ENCODE measurements at regions not wholly inside any gene's neighbourhood (a gene's known extent, or its start where the extent isn't known, plus 50 kb on each side); places are given as distances from the start of the nearest gene placed in this dataset.
A peak's percentile ranks its signal among the peaks of the same experiment; 100 is the strongest.
"Not testable (repeated sequence)": the region's sequence is repeated elsewhere in the genome, so short reads cannot be mapped to it uniquely, and the experiment has no call there.

GRCh38 chr12:24503477-24503876, 445.4 kb downstream of the BCAT1 start:
- H3K9me1 ChIP-seq (ENCODE audit: control insufficient read depth, insufficient read depth, low read length); H2AFZ ChIP-seq (ENCODE audit: low read depth, low read length); H3K9ac ChIP-seq (ENCODE audit: insufficient read depth in 1 of 2, low read depth in 2 of 2, low read length in 2 of 2); FAIRE-seq; H3K4me1 ChIP-seq (replicated peaks in 1 of 2; ENCODE audit: control insufficient read depth in 2 of 2, insufficient read depth in 2 of 2, low read length in 2 of 2); DNase-seq (ENCODE audit: extremely low read depth in 1 of 4, low spot score in 3 of 4); H3K9me3 ChIP-seq (replicated peaks; ENCODE audit: control insufficient read depth, insufficient read depth, low read depth, low read length); H3K79me2 ChIP-seq (ENCODE audit: control insufficient read depth, insufficient read depth, low read length); H3K4me3 ChIP-seq; ATAC-seq; BruUV-seq (replicated peaks); H3K27ac ChIP-seq (ENCODE audit: extremely low read depth, low read depth, low read length); H3K4me2 ChIP-seq (ENCODE audit: insufficient read depth, low read length); in situ Hi-C loops (cut with MboI); H3K36me3 ChIP-seq (ENCODE audit: control insufficient read depth, insufficient read depth, low read length); intact Hi-C loops (cut with micrococcal nuclease); H4K20me1 ChIP-seq (replicated peaks; ENCODE audit: control insufficient read depth, insufficient read depth, low read length); CTCF ChIA-PET (ENCODE audit: low intra/inter-chr PET ratio); POLR2A ChIA-PET; H3K27me3 ChIP-seq (ENCODE audit: control insufficient read depth in 2 of 2, insufficient read depth in 2 of 2, low read length in 2 of 2): not testable (repeated sequence)
- TF ChIP-seq ZNF146 (CRISPR knock-in tag; IDR thresholded peaks at IDR 0.05; ENCODE audit: unreplicated experiment), result peak; percentile 38
- 0% methylated on average over 1 of the region's 1 CpG for WGBS (ENCODE audit: insufficient coverage, low coverage, missing lambda C conversion rate)

GRCh38 chr12:24500831-24501230, 448.1 kb downstream of the BCAT1 start:
- no peaks in the 10 kb centered on the region for H3K27me3 ChIP-seq (ENCODE audit: control insufficient read depth in 2 of 2, insufficient read depth in 2 of 2, low read length in 2 of 2)
- H3K27ac ChIP-seq (ENCODE audit: extremely low read depth, low read depth, low read length), result no peak overlapping the region
- H3K9me1 ChIP-seq (ENCODE audit: control insufficient read depth, insufficient read depth, low read length), result no peaks in the 10 kb centered on the region
- no peak overlapping the region for H3K4me2 ChIP-seq (ENCODE audit: insufficient read depth, low read length)
- no TSS peak for BruUV-seq (replicated peaks)
- POLR2A ChIA-PET, result no interaction called here
- no peak overlapping the region for H2AFZ ChIP-seq (ENCODE audit: low read depth, low read length)
- intact Hi-C loops (cut with micrococcal nuclease), result no loop called here
- CTCF ChIA-PET (ENCODE audit: low intra/inter-chr PET ratio), result no interaction called here
- FAIRE-seq (no peak), ATAC-seq (no peak), DNase-seq (ENCODE audit: extremely low read depth in 1 of 4, low spot score in 3 of 4) (no peak)
- H3K4me3 ChIP-seq, result no peak overlapping the region
- H3K4me1 ChIP-seq (replicated peaks in 1 of 2; ENCODE audit: control insufficient read depth in 2 of 2, insufficient read depth in 2 of 2, low read length in 2 of 2), result no peaks in the 10 kb centered on the region
- 0% methylated on average over 2 of the region's 2 CpGs for WGBS (ENCODE audit: insufficient coverage, low coverage, missing lambda C conversion rate)
- H3K9me3 ChIP-seq (replicated peaks; ENCODE audit: control insufficient read depth, insufficient read depth, low read depth, low read length), result no peaks in the 10 kb centered on the region
- no peaks in the 10 kb centered on the region for H3K79me2 ChIP-seq (ENCODE audit: control insufficient read depth, insufficient read depth, low read length)
- no peaks in the 10 kb centered on the region for H4K20me1 ChIP-seq (replicated peaks; ENCODE audit: control insufficient read depth, insufficient read depth, low read length)
- no peaks in the 10 kb centered on the region for H3K36me3 ChIP-seq (ENCODE audit: control insufficient read depth, insufficient read depth, low read length)
- in situ Hi-C loops (cut with MboI), result no loop called here
- no peak overlapping the region for H3K9ac ChIP-seq (ENCODE audit: insufficient read depth in 1 of 2, low read depth in 2 of 2, low read length in 2 of 2)
- TF ChIP-seq HES1 (IDR thresholded peaks at IDR 0.05; ENCODE audit: low read depth) (no peak), POLR2AphosphoS5 (IDR thresholded peaks at IDR 0.05; ENCODE audit: control insufficient read depth, insufficient read depth, low read depth, low read length) (no peak), SMARCC2 (IDR thresholded peaks at IDR 0.05; ENCODE audit: low read depth) (no peak), ZBTB11 (CRISPR knock-in tag; IDR thresholded peaks at IDR 0.05) (no peak), ARHGAP35 (IDR thresholded peaks at IDR 0.05; ENCODE audit: partially characterized antibody) (no peak), DEAF1 (CRISPR knock-in tag; IDR thresholded peaks at IDR 0.05) (no peak), E2F3 (CRISPR knock-in tag; IDR thresholded peaks at IDR 0.05) (no peak), MCM2 (IDR thresholded peaks at IDR 0.05; ENCODE audit: low read depth) (no peak), RBM14 (IDR thresholded peaks at IDR 0.05; ENCODE audit: borderline replicate concordance, insufficient read depth, low read depth, low read length) (no peak), HDAC3 (IDR thresholded peaks at IDR 0.05; ENCODE audit: borderline replicate concordance, partially characterized antibody) (no peak)
